HCT116 (cell line): ENCODE measurements at regions not wholly inside any gene's neighbourhood (a gene's known extent, or its start where the extent isn't known, plus 50 kb on each side); places are given as distances from the start of the nearest gene placed in this dataset.

Experiments
- ATF3 ChIP-seq: IDR thresholded peaks from 2 replicates; pipeline ENCODE4 v1.6.1; 2012
- CEBPB ChIP-seq: IDR thresholded peaks from 2 replicates; pipeline ENCODE4 v1.6.1; 2012; ENCODE audit warnings: low read depth
- CTCF ChIP-seq, 3 experiments: fragments of 200-600 bp in 1 of 3; sonication (generic) in 1 of 3; IDR thresholded peaks in 2 of 3; conservative IDR thresholded peaks in 1 of 3; 2 replicates each; pipeline ENCODE4 v1.5.1; 2012 to 2017; ENCODE audit warnings: low read depth in 2 of 3, low read length in 2 of 3, antibody characterized with exemption in 1 of 3, borderline replicate concordance in 1 of 3, control low read depth in 1 of 3, mild to moderate bottlenecking in 1 of 3, mixed read lengths in 1 of 3, mixed run types in 1 of 3, moderate library complexity in 1 of 3; ENCODE audit not compliant: insufficient read depth in 1 of 3
- EZH2phosphoT487 ChIP-seq: fragments of 200-600 bp; IDR thresholded peaks from 2 replicates; pipeline ENCODE4 v1.6.1; 2018; ENCODE audit warnings: antibody characterized with exemption, borderline replicate concordance
- MAX ChIP-seq: IDR thresholded peaks from 2 replicates; pipeline ENCODE4 v1.6.1; 2012
- POLR2A ChIP-seq: IDR thresholded peaks from 2 replicates; pipeline ENCODE4 v1.7.0; 2011; ENCODE audit warnings: borderline replicate concordance; ENCODE audit not compliant: insufficient read depth, insufficient read length; ENCODE audit errors: extremely low read depth
- POLR2AphosphoS5 ChIP-seq: IDR thresholded peaks from 2 replicates; pipeline ENCODE4 v1.6.1; 2011; ENCODE audit warnings: mild to moderate bottlenecking, low read depth, low read length, moderate library complexity

DNA sequence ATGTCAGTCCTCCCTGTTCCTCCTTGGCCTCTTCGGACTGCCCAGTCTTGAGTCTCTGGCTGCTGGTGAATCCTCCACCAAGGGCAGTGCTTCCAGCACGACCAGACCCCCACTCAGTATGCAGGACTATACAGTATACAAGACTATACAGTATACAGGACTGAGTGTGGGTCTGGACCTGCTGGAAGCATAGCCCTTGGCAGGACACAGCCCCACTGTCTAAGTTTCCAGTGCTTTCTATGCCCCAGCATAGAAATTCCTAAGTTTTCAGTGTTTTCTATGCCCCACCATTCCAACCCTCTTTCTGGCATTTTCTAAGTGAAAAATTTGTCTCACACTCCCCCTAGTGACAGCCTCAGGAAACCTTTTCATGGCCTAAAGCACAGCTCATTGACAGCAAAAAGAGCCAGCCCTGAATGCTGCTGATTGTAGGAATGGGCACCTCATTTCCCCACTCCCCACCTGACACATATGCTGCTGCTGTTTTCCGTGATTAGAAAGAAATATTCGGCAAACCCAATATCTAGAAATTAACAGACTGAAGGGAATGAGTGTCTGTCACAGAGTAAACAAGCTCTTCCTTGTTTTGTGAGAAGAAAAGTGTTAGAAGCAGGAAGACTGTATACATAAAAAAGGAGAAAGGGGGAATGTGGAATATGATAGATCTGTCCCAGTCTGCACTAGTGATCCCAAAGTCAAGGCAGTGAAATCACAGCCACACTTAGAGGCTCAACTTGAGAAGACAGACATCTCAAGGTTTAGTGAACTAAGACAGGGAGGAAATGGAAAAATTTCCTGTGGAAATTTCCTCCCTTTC, 206.9 kb downstream of the IBTK start:
- peak; percentile 44 to 85 (median 75); a peak in 5 of 6 replicates for TF ChIP-seq CTCF (IDR thresholded peaks at IDR 0.05 in 2 of 3, conservative IDR thresholded peaks at IDR 0.05 in 1 of 3; ENCODE audit: borderline replicate concordance in 1 of 3, insufficient read depth in 1 of 3, low read depth in 2 of 3, low read length in 2 of 3)
- no peak for TF ChIP-seq CEBPB
- TF ChIP-seq MAX: no peak; the same call in 1 of the 2 replicates
- TF ChIP-seq POLR2AphosphoS5: no peak
- TF ChIP-seq EZH2phosphoT487: no peak
- TF ChIP-seq ATF3: no peak
- TF ChIP-seq POLR2A: no peak
